ENCODE measurements at regions not wholly inside any gene's neighbourhood (a gene's known extent, or its start where the extent isn't known, plus 50 kb on each side); places are given as distances from the start of the nearest gene placed in this dataset.
"Not testable (repeated sequence)": the region's sequence is repeated elsewhere in the genome, so short reads cannot be mapped to it uniquely, and the experiment has no call there.

DNA sequence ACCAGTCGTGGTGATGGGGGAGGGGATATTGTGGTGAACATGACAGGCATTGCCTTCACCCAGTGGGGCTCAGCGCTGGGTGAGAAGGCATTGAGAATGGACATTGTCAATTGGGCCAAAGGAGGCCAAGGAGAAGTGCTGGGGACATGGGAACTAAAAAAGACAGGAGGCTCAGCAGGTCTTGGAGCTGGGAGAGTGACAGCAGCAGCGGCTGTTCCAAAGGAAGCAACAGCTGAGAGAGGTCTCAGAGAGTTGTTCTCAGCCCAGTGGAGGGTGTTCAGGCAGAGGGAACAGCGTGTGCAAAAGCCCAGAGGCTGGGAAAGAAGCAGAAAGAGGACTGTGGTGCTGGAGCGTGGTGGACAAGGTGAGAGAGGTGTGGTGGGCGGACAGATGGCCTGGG, 56.6 kb upstream of the ASNS start:
- DNase-seq, result not testable (repeated sequence)

DNA sequence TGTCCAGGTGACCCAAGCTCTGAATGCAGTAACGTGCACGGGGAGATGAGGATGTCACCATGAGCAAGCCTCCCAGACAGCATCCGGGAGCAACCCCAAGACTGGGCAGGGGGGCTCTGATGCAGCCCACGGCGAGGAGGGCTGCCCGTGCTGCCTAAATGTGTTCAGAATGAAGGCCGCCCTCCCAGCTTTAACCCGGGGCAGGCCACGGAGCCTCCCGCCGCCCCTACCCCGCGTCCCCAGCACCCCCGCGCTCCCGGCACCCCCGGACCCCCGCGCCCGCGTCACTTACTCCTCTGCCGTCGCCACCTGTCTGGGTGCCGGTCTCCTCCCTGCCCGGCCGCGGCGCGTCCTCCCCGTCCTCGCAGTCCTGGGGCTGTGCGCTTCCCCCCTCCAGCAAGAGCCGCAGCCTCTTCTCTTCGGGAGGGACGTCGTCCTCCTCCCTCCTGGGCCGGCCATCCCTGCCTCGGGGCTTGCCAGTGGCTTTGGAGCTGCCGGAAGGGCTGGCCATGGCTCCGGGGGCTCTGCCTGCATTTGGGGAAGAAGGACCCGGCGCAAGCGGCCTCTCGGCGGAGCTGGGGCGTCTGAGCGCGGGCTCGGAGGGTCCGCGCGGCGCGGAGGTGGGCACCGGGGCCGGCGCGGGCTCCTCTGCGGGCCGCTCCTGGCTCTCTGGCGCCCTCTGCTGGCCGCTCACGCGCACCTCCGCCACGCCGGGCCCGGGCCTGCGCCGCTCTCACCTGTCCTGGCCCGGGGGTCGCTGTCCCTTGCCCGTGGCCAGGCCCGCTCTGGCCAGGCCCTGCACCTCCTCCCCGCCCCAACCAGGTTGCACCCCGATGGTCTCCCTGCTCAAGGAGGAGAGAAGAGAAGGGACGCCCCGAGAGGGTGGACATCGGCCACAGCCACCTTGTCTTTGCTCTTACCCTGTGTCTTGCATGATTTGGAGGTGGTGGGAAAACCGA, 55.9 kb upstream of the ASNS start:
- DNase-seq, result peak; percentile 38
